ENCODE measurements at regions not wholly inside any gene's neighbourhood (a gene's known extent, or its start where the extent isn't known, plus 50 kb on each side); places are given as distances from the start of the nearest gene placed in this dataset.

DNA sequence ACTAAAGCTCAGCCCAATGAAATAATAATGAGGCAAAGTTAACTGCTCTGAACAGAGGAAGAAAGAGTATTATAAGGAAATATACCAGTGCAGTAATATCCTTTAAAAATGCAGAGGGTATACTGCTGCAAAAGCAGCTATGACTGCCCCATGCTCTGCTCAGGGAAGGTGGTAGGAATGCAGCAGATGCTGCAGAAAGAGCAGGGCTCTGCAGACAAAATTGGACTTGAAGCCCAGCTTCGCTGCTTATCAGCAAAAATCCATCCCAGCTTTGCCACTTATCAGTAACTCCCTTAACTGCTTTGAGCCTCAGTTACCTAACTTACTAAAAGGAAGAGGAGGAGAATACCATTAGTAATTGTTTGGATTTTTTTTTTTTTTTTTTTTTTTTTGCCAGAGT, 533.8 kb upstream of the CDH5 start:
- Mint-ChIP-seq H3K4me1 (peaks cover 21% of the 10 kb centered on the region), H3K36me3 (no peaks in the 10 kb centered on the region), H3K27ac (no peak overlapping the region), H3K27me3 (ENCODE audit: low read depth) (no peaks in the 10 kb centered on the region), H3K9me3 (no peaks in the 10 kb centered on the region), H3K4me3 (no peak overlapping the region)
- TF ChIP-seq, protein P1, sequence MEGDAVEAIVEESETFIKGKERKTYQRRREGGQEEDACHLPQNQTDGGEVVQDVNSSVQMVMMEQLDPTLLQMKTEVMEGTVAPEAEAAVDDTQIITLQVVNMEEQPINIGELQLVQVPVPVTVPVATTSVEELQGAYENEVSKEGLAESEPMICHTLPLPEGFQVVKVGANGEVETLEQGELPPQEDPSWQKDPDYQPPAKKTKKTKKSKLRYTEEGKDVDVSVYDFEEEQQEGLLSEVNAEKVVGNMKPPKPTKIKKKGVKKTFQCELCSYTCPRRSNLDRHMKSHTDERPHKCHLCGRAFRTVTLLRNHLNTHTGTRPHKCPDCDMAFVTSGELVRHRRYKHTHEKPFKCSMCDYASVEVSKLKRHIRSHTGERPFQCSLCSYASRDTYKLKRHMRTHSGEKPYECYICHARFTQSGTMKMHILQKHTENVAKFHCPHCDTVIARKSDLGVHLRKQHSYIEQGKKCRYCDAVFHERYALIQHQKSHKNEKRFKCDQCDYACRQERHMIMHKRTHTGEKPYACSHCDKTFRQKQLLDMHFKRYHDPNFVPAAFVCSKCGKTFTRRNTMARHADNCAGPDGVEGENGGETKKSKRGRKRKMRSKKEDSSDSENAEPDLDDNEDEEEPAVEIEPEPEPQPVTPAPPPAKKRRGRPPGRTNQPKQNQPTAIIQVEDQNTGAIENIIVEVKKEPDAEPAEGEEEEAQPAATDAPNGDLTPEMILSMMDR (IDR thresholded peaks at IDR 0.05; ENCODE audit: unreplicated experiment): no peak
- DNase-seq (ENCODE audit: low spot score in 2 of 2, unreplicated experiment in 2 of 2): no peak

DNA sequence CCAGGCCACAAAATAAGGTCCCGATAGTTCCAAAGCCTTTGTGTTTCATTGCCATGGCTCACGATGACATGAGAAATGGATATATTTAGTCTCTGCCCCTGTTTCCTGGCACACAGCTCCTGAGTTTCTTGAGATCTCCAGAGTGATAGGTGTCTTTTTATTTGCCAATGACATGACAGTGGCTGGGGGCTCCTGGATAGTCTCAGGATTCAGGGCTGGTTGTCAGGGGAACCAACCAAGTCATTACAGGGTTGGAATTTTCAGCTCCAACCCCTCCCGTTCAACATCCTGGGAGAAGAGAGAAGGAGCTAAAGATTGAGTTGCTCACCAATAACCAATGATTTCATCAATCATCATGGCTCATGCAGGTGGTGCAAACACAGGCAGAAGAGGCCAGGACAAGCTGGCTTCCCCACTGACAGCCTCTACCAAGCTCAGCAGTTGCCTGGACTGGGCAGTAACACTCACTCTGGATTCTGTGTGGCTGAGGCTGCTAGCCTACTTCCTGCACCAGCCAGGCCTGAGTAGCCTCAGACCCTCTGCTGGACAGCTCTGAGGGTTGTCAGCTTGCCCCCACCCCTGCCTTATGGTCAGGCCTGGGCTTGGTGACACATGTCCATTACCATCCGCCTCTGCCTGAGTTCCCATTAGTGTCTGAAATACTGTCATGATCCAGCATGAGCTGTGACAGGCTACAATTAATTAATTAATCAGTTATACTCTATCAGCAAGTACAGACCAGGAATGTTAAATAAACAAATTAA, 534.4 kb upstream of the CDH5 start:
- DNase-seq (ENCODE audit: low spot score in 2 of 2, unreplicated experiment in 2 of 2): no peak
- Mint-ChIP-seq H3K4me1 (peaks cover 21% of the 10 kb centered on the region), H3K9me3 (no peaks in the 10 kb centered on the region), H3K36me3 (no peaks in the 10 kb centered on the region), H3K4me3 (no peak overlapping the region), H3K27me3 (ENCODE audit: low read depth) (no peaks in the 10 kb centered on the region), H3K27ac (no peak overlapping the region)
- TF ChIP-seq, protein P1 (IDR thresholded peaks at IDR 0.05; ENCODE audit: unreplicated experiment): no peak

DNA sequence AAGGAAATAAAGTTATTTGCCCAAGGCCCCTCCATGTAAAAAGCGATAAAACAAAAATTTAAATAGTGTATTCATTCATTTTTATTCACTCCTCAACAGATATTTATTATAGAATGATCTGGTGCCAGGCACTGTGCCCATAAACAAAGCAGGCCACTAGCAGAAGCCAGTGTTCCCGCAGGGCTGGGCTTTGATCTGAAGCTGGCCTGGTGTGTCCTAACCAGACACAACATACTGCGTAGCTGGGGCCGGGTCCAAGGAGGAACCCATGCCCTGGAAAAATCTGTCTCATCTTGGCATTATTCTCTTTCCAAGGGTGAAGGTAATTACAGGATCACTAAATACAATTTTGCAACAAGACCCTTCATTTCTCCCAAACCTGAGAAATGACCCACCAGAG, 537.4 kb upstream of the CDH5 start:
- peaks cover 19% of the 10 kb centered on the region for H3K4me1 Mint-ChIP-seq

DNA sequence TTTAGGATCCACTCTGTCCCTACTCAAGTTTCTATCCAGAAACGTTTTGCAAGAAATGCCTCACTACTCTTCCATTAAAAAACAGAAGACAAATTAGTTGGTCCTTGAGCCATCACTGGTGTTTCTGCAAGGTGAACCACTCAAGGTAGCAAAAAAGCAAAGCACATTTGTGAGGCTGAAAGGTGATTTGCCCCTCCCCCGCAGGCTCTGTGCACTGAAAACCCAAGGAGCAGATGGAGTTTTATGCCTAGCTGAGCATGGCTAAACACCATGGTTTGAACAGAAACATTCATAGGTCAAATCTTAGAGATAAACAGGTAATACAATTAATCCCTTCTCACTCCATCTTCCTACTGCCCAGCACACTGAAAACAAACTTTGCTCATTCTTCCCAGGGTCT, 538.2 kb upstream of the CDH5 start:
- H3K4me3 Mint-ChIP-seq: no peak overlapping the region
- no peak overlapping the region for H3K27ac Mint-ChIP-seq
- peaks cover 11% of the 10 kb centered on the region for H3K4me1 Mint-ChIP-seq
- no peaks in the 10 kb centered on the region for H3K9me3 Mint-ChIP-seq
- TF ChIP-seq, protein P1 (IDR thresholded peaks at IDR 0.05; ENCODE audit: unreplicated experiment): no peak
- H3K36me3 Mint-ChIP-seq: no peaks in the 10 kb centered on the region
- H3K27me3 Mint-ChIP-seq (ENCODE audit: low read depth): no peaks in the 10 kb centered on the region
- DNase-seq (ENCODE audit: low spot score in 2 of 2, unreplicated experiment in 2 of 2): no peak

More for the DNA sequence above, 537.4 kb upstream of the CDH5 start:
- H3K4me3 Mint-ChIP-seq: no peak overlapping the region
- H3K36me3 Mint-ChIP-seq: no peaks in the 10 kb centered on the region
- TF ChIP-seq, protein P1 (IDR thresholded peaks at IDR 0.05; ENCODE audit: unreplicated experiment): no peak
- no peaks in the 10 kb centered on the region for H3K27me3 Mint-ChIP-seq (ENCODE audit: low read depth)
- no peak for DNase-seq (ENCODE audit: low spot score in 2 of 2, unreplicated experiment in 2 of 2)
- no peak overlapping the region for H3K27ac Mint-ChIP-seq
- no peaks in the 10 kb centered on the region for H3K9me3 Mint-ChIP-seq

DNA sequence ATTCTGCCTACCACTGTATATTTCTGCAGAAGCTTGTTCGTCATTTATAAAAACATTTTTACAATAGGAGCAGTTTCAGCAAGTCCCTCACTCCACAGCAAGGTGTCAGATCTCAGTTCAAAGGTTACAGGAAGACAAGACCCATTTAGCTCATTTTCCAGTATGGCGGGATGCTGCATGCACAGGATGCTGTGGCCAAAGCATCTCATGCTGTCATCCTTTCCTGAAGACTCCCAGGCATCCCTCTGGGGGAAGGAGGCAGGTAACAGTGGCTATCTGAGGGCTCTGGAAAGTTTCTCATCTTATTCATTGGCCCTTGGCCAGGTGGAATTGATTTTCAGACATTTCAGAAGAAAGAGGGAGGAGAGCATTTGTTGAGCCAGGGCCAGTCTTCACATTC, 539.3 kb upstream of the CDH5 start:
- DNase-seq (ENCODE audit: low spot score in 2 of 2, unreplicated experiment in 2 of 2): no peak
- Mint-ChIP-seq H3K27me3 (ENCODE audit: low read depth) (no peaks in the 10 kb centered on the region), H3K27ac (no peak overlapping the region), H3K4me3 (no peak overlapping the region), H3K36me3 (no peaks in the 10 kb centered on the region), H3K9me3 (no peaks in the 10 kb centered on the region), H3K4me1 (peaks cover 2% of the 10 kb centered on the region)
- TF ChIP-seq, protein P1 (IDR thresholded peaks at IDR 0.05; ENCODE audit: unreplicated experiment): no peak

All from mesothelial cell of epicardium (in vitro differentiated cells).